Activated CD4-positive, alpha-beta T cell treated with anti-CD3 and anti-CD28 coated beads, Interleukin-2, amount 10 ng/mL, durations not matched to agents 7 days and 5 days (primary cell): ENCODE measurements at regions not wholly inside any gene's neighbourhood (a gene's known extent, or its start where the extent isn't known, plus 50 kb on each side); places are given as distances from the start of the nearest gene placed in this dataset.

ENCODE experiments used
- CTCF ChIA-PET: fragments of 350-600 bp; sonication (Branson Sonifier 250); formaldehyde crosslinking; loops from one replicate; lab custom pipeline; 2021; ENCODE audit warnings: antibody characterized with exemption; lab: Charles Lee
- POLR2A ChIA-PET: fragments of 350-600 bp; sonication (Branson Sonifier 250); formaldehyde crosslinking; loops from one replicate; lab custom pipeline; 2021; ENCODE audit warnings: antibody characterized with exemption; lab: Charles Lee
- DNase-seq: peaks from one replicate; pipeline ENCODE4 v3.0.0-alpha.2; 2020
- H3K27ac Mint-ChIP-seq: one replicate; pipeline ENCODE4 v1.8.0; 2021; ENCODE audit warnings: mild to moderate bottlenecking, moderate library complexity, mixed read lengths
- H3K27me3 Mint-ChIP-seq: one replicate; pipeline ENCODE4 v1.8.0; 2021; ENCODE audit warnings: mixed read lengths
- H3K36me3 Mint-ChIP-seq: one replicate; pipeline ENCODE4 v1.8.0; 2021; ENCODE audit warnings: low read depth, mixed read lengths
- H3K4me1 Mint-ChIP-seq: one replicate; pipeline ENCODE4 v1.8.0; 2021; ENCODE audit warnings: mixed read lengths
- H3K4me3 Mint-ChIP-seq: one replicate; pipeline ENCODE4 v1.8.0; 2021; ENCODE audit warnings: mild to moderate bottlenecking, moderate library complexity, mixed read lengths
- H3K9me3 Mint-ChIP-seq: one replicate; pipeline ENCODE4 v1.8.0; 2021; ENCODE audit warnings: mixed read lengths

- no peaks in the 10 kb centered on the region for H3K27me3 Mint-ChIP-seq
- H3K36me3 Mint-ChIP-seq: peaks cover 55% of the 10 kb centered on the region
- H3K4me1 Mint-ChIP-seq: peaks cover 81% of the 10 kb centered on the region
- ChIA-PET POLR2A (no interaction called here), CTCF (no interaction called here)
- no peak for DNase-seq
- peaks cover 21% of the 10 kb centered on the region for H3K9me3 Mint-ChIP-seq
- no peak overlapping the region for H3K4me3 Mint-ChIP-seq
- no peak overlapping the region for H3K27ac Mint-ChIP-seq
These were observed 75.7 kb upstream of the SFMBT2 start for GRCh38 chr10:7486528-7486927.

- Mint-ChIP-seq H3K4me1 (peaks cover 81% of the 10 kb centered on the region), H3K4me3 (no peak overlapping the region), H3K27me3 (no peaks in the 10 kb centered on the region), H3K27ac (peak overlapping the region; percentile 97), H3K9me3 (peaks cover 17% of the 10 kb centered on the region), H3K36me3 (peaks cover 53% of the 10 kb centered on the region)
- no peak for DNase-seq
- CTCF ChIA-PET: no interaction called here
- POLR2A ChIA-PET: interaction anchor here (0.5 kb wide), 1 partner anchor 564 kb away, joined by 3 read pairs; no protein-coding TSS in a partner anchor
These were observed 75.0 kb upstream of the SFMBT2 start for GRCh38 chr10:7485799-7486198.

GRCh38 chr10:7485244-7485556, 74.4 kb upstream of the SFMBT2 start:
- ChIA-PET POLR2A (interaction anchor here (0.5 to 1.3 kb wide), 2 partner anchors 8 to 564 kb away, joined by 3 to 4 read pairs; no protein-coding TSS in a partner anchor), CTCF (interaction anchor here (0.8 to 1.5 kb wide), 3 partner anchors 9 to 77 kb away, joined by 3 to 6 read pairs (median 5); no protein-coding TSS in a partner anchor)
- no peak for DNase-seq
- peaks cover 85% of the 10 kb centered on the region for H3K4me1 Mint-ChIP-seq
- peak overlapping the region; percentile 97 for H3K27ac Mint-ChIP-seq
- H3K4me3 Mint-ChIP-seq: peak overlapping the region; percentile 62
- peaks cover 14% of the 10 kb centered on the region for H3K9me3 Mint-ChIP-seq
- no peaks in the 10 kb centered on the region for H3K27me3 Mint-ChIP-seq
- peaks cover 50% of the 10 kb centered on the region for H3K36me3 Mint-ChIP-seq

GRCh38 chr10:7484456-7485243, 73.8 kb upstream of the SFMBT2 start:
- ChIA-PET CTCF (interaction anchor here (0.5 to 1.5 kb wide), 4 partner anchors 9 to 1216 kb away, joined by 3 to 6 read pairs (median 4); no protein-coding TSS in a partner anchor), POLR2A (interaction anchor here (1.3 kb wide), 1 partner anchor 9 kb away, joined by 4 read pairs; no protein-coding TSS in a partner anchor)
- H3K9me3 Mint-ChIP-seq: peaks cover 13% of the 10 kb centered on the region
- peak overlapping the region; percentile 97 for H3K27ac Mint-ChIP-seq
- no peaks in the 10 kb centered on the region for H3K27me3 Mint-ChIP-seq
- peak overlapping the region; percentile 62 for H3K4me3 Mint-ChIP-seq
- DNase-seq: peak; percentile 87
- H3K4me1 Mint-ChIP-seq: peaks cover 87% of the 10 kb centered on the region
- peaks cover 52% of the 10 kb centered on the region for H3K36me3 Mint-ChIP-seq

GRCh38 chr10:7483848-7484247, 73.0 kb upstream of the SFMBT2 start:
- H3K4me1 Mint-ChIP-seq: peaks cover 85% of the 10 kb centered on the region
- no peak for DNase-seq

GRCh38 chr10:7482992-7483391, 72.2 kb upstream of the SFMBT2 start:
- POLR2A ChIA-PET: no interaction called here
- H3K4me1 Mint-ChIP-seq: peaks cover 83% of the 10 kb centered on the region
- CTCF ChIA-PET: no interaction called here
- no peak overlapping the region for H3K4me3 Mint-ChIP-seq
- H3K9me3 Mint-ChIP-seq: peaks cover 11% of the 10 kb centered on the region
- DNase-seq: no peak
- H3K27me3 Mint-ChIP-seq: no peaks in the 10 kb centered on the region
- peak overlapping the region; percentile 97 for H3K27ac Mint-ChIP-seq
- peaks cover 39% of the 10 kb centered on the region for H3K36me3 Mint-ChIP-seq

More at GRCh38 chr10:7483848-7484247, 73.0 kb upstream of the SFMBT2 start:
- POLR2A ChIA-PET: interaction anchor here (1.3 kb wide), 1 partner anchor 10 kb away, joined by 4 read pairs; no protein-coding TSS in a partner anchor
- H3K36me3 Mint-ChIP-seq: peaks cover 47% of the 10 kb centered on the region
- no peaks in the 10 kb centered on the region for H3K27me3 Mint-ChIP-seq
- CTCF ChIA-PET: interaction anchor here (1.2 to 1.5 kb wide), 2 partner anchors 10 to 42 kb away, joined by 5 to 6 read pairs; no protein-coding TSS in a partner anchor
- H3K27ac Mint-ChIP-seq: peak overlapping the region; percentile 97
- H3K4me3 Mint-ChIP-seq: peak overlapping the region; percentile 50
- H3K9me3 Mint-ChIP-seq: peaks cover 13% of the 10 kb centered on the region

- POLR2A ChIA-PET: no interaction called here
- DNase-seq: no peak
- CTCF ChIA-PET: no interaction called here
- no peaks in the 10 kb centered on the region for H3K27me3 Mint-ChIP-seq
- H3K36me3 Mint-ChIP-seq: peaks cover 36% of the 10 kb centered on the region
- H3K9me3 Mint-ChIP-seq: peaks cover 7% of the 10 kb centered on the region
- peaks cover 82% of the 10 kb centered on the region for H3K4me1 Mint-ChIP-seq
- H3K27ac Mint-ChIP-seq: peak overlapping the region; percentile 97
- peak overlapping the region; percentile 40 for H3K4me3 Mint-ChIP-seq
These were observed 70.5 kb upstream of the SFMBT2 start for GRCh38 chr10:7481368-7481765.

- ChIA-PET POLR2A (no interaction called here), CTCF (interaction anchor here (1.1 to 2.0 kb wide), 2 partner anchors 11 to 20 kb away, joined by 3 to 5 read pairs; no protein-coding TSS in a partner anchor)
- Mint-ChIP-seq H3K36me3 (peaks cover 35% of the 10 kb centered on the region), H3K4me3 (peak overlapping the region; percentile 40), H3K4me1 (peaks cover 78% of the 10 kb centered on the region), H3K27ac (peak overlapping the region; percentile 97), H3K27me3 (no peaks in the 10 kb centered on the region), H3K9me3 (peaks cover 5% of the 10 kb centered on the region)
- DNase-seq: peak; percentile 34
These were observed 70.0 kb upstream of the SFMBT2 start for GRCh38 chr10:7480742-7481367.

- DNase-seq: no peak
- peaks cover 73% of the 10 kb centered on the region for H3K4me1 Mint-ChIP-seq
- peaks cover 3% of the 10 kb centered on the region for H3K9me3 Mint-ChIP-seq
- CTCF ChIA-PET: interaction anchor here (1.1 to 2.0 kb wide), 2 partner anchors 12 to 19 kb away, joined by 3 to 5 read pairs; no protein-coding TSS in a partner anchor
- POLR2A ChIA-PET: no interaction called here
- H3K27ac Mint-ChIP-seq: peak overlapping the region; percentile 97
- no peaks in the 10 kb centered on the region for H3K27me3 Mint-ChIP-seq
- H3K36me3 Mint-ChIP-seq: peaks cover 31% of the 10 kb centered on the region
- no peak overlapping the region for H3K4me3 Mint-ChIP-seq
These were observed 69.2 kb upstream of the SFMBT2 start for GRCh38 chr10:7479861-7480598.

- H3K9me3 Mint-ChIP-seq: peaks cover 5% of the 10 kb centered on the region
- no peaks in the 10 kb centered on the region for H3K27me3 Mint-ChIP-seq
- peak overlapping the region; percentile 74 for H3K27ac Mint-ChIP-seq
- peaks cover 31% of the 10 kb centered on the region for H3K36me3 Mint-ChIP-seq
- DNase-seq: no peak
- H3K4me1 Mint-ChIP-seq: peaks cover 65% of the 10 kb centered on the region
- POLR2A ChIA-PET: no interaction called here
- CTCF ChIA-PET: interaction anchor here (2.0 kb wide), 1 partner anchor 13 kb away, joined by 5 read pairs; no protein-coding TSS in a partner anchor
- peak overlapping the region; percentile 40 for H3K4me3 Mint-ChIP-seq
These were observed 68.1 kb upstream of the SFMBT2 start for GRCh38 chr10:7478727-7479457.

- POLR2A ChIA-PET: no interaction called here
- DNase-seq: no peak
These were observed 66.9 kb upstream of the SFMBT2 start for GRCh38 chr10:7477538-7478334.

More at GRCh38 chr10:7477538-7478334, 66.9 kb upstream of the SFMBT2 start:
- Mint-ChIP-seq H3K9me3 (peaks cover 5% of the 10 kb centered on the region), H3K27me3 (no peaks in the 10 kb centered on the region), H3K4me1 (peaks cover 61% of the 10 kb centered on the region), H3K27ac (no peak overlapping the region), H3K4me3 (no peak overlapping the region), H3K36me3 (peaks cover 25% of the 10 kb centered on the region)
- CTCF ChIA-PET: interaction anchor here (0.6 kb wide), 1 partner anchor 30 kb away, joined by 6 read pairs; no protein-coding TSS in a partner anchor
